ENCODE measurements at regions not wholly inside any gene's neighbourhood (a gene's known extent, or its start where the extent isn't known, plus 50 kb on each side); places are given as distances from the start of the nearest gene placed in this dataset.
"Not testable (repeated sequence)": the region's sequence is repeated elsewhere in the genome, so short reads cannot be mapped to it uniquely, and the experiment has no call there.

DNA sequence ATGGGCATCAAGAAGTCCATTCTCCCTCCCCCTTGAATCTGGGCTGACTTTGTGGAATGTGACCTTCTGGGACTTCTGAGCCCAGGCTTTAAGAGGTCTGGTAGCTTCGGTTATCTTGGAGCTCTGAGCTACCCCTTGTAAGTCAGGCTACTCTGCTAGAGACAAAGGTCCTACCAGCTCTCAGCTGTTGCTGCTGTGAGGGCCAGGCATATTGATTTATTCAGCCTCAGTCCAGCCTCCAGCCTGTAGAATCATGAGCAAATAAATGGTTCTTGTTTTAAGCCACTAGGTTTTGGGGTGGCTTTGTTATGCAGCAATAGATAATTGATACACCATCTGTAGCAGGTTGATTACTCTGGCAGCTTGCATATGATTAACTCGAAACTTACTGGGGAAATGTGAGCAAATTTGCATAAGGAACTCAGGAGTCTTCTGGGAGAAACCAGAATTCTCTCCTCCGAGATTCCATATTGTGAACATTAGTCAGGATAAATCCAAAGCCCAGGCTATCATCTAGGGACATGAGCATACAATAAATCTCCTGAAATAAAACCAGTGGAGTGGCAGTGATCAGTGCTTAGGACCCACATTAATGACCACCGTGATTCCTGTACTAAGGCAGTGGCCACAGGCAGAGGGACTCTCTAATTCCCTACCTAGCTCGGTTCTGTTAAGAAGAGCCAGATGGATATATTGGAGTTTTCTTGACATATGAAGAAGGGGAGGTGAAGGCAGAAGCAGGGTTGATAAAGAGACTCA, 336.1 kb downstream of the CDC5L start:
- no peak for FAIRE-seq

DNA sequence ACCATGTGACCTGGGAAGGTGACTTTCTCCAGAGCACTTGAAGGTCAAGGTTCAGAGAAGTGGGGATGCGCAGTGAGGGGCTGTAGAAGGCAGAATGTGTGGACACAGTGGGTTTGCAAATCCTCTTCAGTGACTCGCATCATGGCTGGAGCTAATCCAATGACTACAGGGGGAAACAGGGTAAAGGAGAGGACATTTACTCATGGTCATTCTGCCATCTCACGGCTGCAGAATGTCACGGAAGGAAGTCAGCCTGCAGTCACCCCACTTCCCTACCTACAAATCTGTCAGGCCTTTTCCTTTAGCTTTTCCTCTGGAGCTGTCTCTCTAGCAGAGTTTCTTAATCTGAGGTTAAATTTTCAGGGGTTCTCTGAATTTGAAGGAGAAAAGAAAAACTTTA, 337.6 kb downstream of the CDC5L start:
- FAIRE-seq = no peak

DNA sequence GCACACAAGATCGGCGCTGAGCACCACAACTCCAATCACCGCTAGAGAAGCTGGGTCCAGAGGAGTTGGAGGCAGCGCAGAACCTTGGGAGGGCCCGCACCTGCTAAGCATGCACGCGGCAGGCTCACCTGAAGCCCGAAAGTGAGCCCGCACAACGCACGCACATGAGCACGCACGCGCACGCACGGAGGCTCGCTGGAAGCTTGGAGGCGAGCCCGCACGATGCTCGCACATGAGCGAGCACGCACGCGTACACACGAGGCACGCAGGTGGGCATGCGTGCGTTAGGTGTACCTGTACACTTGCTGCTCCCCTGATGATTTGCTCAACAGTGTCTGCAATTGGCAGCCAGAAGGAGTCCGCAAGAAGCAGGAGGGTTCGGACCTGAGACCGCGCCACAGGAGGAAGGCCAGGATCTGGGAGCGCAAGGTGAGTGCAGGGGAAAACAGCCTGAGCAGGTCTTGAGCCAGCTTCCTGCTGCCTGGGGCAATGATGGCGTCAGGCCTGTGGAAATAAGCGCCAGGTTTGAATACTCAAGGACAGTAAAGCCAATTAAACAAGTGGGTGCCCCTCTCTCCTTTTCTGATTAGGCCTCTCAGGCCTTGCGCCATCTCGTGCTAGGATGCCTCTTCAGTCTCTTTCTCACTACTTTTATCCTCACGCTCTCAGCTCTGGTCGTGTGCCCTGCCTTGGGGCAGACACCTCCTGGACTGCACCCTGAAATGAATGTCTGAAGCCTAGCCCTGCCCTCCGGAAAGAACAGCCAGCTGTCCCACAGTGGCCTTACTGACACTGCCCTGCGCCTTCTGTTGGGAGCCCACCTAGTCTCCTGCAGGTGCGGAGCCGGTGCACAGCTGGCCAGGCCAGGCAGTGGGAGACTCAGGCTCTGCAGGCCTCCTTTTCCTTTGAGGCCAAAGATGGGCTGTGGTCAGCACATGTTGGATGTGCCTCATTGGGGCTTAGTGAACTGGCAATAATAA, 340.4 kb downstream of the CDC5L start:
- FAIRE-seq = no peak

DNA sequence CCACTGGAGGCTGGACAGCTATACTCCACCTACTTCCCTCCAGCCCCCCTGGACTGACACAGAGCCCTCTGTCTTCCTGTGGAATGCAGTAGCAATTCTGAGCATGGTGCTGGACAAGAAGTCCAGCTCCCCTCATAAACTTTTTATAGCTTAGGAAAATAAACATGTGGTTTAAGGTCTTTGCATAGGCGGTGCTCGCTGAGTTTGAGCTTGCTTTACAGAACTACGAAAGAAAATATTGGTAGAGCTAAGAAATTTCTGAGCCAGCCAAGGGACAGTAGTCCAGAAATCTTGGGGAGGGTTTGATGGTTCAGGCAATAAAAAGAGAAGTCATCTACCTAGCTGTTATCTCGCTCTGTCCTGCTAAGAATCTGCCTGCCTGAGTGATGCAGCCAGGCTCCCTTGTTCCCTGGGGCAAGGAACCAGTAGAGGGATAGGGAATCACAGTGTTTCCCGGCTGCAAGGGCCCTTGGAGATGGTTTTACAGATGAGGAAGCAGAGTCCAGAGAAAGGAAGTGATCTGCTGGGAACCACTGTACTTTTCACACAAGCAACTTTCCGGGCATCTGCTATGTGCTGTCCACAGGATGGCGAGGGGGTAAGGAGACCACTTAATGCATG, 343.4 kb downstream of the CDC5L start:
- no peak for FAIRE-seq

DNA sequence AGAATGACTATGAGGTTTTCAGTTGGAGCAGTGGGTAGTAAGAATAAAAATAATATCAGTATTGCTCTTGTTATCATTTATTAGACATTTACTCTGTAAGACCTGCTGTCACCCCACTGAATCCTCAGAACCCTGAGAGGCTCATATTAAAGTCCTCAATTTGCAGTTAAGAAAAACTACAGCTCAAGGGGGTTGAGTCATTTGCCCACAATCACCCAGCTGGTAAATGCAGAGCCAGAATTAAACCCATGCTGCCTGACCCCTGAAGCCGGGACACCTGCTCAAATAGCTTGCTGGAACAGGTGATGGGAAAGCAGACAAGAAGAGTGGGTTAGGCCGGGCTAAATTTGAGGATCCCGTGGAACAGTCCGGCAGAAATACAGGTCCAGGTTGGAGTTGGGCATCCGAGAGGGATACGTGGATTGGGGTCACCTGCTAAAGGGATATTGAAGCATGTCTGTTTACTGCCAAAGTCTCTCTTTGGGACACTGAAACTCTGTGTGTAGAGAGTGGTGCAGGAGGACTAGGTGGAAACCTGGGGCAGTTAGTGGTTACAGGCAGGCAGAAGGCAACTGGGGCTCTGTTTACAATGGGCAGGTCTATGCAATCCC, 344.1 kb downstream of the CDC5L start:
- no peak for FAIRE-seq

DNA sequence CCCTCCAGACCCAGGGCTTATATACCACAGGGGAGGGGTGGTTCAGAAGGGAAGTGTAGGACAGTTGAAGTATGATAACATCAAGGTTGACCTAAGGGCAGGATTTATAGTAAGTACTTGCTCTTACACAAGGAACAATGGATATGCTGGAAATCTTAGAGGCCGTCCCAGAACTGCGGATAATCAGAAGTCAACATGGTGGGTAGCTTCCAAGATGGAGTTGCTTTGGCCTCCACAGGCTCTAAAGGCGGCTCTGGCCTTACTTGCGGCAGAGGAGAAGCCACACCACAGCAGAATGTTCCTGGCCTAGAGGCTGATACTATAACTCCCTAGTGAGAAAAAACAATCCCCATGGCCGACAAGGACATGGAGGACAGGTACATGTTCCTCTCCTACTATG, 344.7 kb downstream of the CDC5L start:
- no peak for FAIRE-seq

DNA sequence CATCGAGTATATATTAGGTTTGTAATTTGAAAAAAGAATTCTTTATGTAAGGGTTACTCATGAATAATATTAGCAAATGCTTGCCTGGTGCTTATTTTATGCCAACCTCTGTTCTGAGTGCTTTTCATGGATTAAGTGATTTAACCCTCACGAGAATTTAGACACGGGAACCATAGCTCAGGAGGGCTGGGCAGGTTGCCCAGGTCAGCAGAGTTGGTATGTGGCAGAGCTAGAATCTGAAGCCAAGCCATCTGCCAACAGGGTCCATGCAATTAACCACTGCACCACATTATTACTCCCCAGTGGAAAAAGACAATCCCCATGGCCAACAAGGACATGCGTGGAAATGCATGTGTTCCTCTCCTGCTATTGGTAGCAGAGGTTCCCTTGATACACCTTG, 345.6 kb downstream of the CDC5L start:
- FAIRE-seq = no peak

DNA sequence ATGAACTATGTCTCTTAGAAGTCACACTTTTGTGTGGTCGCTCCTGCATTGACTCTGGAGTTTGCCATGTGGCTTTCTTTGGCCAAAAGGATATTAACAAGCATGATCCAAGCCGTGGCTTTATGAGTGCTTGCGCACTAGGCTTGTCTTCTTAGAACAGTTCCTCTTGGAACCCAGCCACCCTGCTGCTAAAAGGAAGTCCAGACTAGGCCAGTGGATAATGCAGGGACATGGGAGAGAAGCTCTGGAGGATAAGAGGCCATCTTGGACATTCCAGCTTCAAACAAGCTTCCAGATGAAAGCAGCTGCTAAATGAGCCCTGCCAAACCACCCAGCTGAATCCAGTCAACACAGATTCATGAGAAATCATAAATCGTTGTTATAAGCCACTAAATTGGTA, 346.4 kb downstream of the CDC5L start:
- no peak for FAIRE-seq

DNA sequence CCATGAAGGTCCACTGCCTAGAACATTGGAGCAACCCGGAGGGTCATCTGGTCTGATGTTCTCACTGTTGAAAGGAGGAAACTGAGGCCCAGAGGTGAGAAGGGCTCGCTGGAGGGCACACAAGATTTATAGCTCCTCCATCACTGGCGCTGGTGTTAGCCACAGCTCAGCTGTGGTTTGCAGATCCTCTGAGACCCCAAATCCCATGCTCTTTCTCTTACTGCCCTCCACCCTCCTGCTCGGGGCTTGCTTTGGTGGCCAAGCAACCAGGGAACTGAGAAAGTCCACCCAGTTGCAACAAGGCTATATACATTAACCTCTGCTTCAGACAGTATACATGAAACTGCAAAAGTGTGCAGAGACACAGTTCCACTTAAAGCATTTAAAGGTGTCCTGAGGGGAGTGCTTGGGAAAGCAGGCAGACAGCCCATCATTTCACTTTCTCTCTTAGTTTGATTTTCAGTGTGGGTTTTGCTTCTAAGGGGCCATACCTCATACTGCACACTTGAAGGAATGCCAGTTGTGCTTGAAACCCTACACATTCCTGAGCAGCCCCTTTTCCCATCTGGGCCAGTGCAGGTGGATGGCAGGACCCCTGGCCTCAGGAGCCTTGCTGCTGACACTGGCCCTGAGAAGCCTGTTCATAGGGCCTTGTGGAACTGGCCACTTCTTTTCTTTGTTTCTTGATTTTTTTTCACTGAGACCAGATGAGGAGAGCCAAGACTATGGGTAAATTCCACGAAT, 347.6 kb downstream of the CDC5L start:
- no peak for FAIRE-seq

DNA sequence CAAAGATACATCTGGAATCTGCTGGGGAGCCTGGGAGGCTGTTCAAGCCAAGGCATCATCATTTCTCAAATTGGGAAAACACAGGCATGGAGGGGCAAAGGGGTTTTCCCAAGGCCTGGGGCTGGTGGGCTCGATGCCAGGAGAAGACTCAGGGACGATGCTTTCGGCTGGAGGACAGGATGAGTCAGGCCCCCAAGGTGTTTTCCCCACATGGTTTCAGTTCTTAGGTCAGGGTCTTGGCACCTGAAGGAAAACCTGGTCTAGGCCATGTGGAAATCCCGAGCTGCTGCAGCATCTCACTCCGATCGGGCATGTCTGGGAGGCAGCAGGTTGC, 348.1 kb downstream of the CDC5L start:
- no peak for FAIRE-seq

DNA sequence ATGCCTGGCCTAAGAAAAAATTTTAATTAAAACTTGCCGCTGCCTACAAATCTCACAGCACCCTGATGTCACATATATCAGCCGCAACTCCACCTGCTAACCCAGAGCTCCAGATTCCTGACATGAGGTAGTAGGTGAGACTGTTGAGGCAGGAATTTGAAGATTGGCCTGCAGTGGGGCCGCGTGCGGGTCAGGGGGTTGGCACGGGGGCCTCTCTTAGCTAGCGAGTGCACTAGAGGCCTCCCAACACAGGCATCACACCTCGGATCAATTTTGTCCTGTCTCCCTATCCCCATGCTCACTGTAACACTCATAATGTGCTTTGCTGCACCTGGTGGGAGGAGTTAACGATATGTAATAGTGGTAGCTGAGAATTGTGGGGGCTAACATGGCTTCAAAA, 349.8 kb downstream of the CDC5L start:
- FAIRE-seq = no peak

DNA sequence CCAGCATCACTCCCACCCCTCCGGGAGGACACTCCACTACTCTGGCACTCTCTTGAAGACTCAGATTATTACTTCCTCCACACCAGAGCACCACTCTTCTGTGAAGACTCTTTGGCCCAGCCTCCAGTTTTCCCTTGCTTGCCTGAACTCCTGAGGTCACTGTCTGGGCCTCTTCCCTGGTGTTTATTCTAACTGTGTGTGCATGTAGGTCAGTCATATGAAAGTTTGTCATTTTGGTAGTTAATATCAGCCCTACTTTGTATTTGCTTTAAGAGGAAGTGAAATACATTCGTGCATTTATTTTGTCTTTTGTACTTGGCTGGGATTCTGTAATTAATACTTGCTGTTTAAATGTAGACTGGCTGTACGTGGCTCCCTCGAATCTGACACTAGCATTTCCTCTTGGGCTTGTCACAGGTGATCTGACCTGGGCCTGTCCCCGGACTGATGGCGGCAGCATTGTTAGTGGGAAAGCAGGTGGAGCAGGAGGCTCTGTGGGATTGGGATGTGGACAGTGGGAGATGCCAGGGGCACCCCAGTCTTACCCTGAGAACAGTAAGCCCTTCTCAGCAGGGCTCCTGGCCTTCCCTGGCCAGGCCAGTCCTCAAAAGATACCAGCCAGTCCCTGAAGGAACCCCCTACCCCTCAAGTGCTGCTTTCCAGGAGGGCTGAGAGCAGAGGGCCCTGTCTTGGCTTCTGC, 350.5 kb downstream of the CDC5L start:
- FAIRE-seq = no peak

DNA sequence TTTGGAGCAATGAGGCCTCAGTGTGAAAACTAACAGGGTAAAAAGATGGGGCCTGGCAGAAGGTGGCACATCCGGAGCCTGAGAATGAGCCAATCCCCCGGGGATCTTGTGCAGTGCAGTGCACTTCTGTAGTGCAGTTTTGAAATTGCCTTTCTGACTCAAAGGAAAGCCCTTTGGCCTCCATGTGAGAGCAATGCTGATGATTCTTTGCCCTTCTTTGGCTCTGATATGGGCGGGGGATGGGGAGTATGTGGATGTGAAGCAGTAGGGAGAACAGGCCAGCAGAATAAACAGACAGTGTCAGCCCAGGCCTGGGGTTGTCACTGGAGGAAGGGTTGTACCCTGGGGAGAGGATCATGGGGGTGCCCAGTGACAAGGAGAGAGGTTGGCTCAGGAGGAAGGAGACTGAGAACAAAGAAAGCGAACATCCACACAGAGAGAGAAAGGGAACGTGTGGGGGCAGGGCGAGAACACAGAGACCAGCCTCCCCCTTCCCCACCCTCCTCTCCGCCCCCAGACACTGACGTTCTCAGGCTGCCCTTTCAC, 351.2 kb downstream of the CDC5L start:
- no peak for FAIRE-seq

DNA sequence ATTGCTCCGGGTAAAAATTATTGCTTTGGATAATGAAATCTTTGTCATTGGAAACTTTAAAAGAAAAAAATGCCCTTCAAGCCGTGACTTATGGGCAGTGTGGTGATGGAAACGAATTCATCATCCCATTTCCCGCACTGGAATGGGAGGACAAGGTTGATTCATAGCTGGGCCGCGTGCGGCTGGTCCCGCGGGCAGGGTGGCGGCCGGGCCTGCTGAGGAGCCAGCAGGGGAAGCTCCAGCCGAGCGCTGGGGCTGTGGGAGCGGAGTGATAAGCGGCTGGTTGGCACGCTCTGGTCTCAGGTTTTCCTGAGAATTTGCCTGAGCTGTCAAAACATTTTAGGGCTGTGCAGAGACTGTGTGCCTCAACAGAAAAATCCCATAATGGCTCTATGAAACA, 351.7 kb downstream of the CDC5L start:
- no peak for FAIRE-seq

DNA sequence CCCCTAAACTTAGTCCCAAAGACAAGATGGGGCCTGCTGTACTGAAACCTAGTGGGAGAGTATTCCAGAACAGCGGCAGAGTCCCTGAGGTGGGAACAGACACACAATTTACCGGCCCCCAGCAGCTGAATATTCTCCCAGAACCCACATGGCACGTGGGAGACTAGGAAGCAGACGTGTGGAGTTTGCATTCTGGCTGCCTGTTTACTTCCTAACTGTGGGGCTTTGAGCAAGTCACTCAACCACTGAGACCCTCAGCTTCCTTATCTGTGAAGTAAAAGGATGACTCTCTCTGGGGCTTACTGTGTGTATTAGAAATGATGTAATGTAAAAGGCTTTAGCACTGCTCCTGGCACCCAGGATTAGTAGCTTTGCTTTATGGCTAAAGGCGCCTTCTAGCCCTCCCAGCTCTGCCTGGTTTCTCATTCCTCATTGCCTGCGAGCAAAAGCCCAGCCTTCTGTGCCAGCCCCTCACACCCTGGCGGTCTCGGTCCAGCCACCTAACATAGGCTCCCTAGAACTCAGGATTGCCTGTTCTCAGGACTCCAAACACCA, 353.1 kb downstream of the CDC5L start:
- FAIRE-seq = no peak

DNA sequence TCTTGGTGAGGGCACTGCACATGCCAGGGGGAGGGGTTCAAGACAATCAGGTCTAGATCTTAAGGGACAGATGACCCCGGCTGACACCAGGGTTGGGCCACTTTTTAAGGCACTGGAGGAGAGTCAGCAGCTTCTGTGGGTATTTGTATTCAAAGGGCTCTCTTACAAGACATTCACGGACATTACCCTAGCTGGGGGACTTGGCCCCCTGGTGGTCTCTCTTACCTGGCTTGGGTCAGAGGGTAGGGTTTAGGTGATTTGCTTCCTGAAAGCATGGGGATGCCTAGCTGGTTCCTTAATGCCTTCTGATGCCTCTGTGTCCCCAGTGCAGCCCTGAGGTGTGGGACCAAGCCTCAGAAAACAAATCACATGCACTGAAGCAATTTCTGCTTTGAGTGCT, 354.7 kb downstream of the CDC5L start:
- no peak for FAIRE-seq

DNA sequence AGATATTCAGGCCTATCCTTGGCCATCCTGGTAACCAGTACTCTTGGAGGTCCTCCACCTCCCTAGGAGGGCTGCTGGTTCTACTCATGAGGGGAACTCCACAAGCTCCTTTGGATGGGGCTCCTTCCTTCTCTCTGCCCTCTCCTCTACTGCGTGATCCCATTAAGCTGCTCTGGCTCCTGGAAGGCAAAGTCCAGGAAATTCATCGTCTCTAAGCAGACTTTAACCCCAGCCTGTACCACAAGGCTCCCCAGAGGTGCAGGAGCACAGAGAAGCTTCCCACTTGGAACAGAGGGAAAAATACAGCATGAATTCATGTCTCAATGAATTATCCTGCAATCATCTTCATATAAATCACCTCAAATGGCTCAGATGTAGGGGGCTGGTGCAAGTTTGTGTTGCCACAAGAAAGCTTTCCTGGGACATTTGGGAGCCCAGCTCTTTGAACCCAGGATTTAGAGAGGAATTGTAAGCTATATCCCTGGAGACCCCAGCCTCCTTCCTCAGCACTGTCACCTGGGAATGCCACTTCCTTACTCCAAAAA, 355.4 kb downstream of the CDC5L start:
- FAIRE-seq = no peak

DNA sequence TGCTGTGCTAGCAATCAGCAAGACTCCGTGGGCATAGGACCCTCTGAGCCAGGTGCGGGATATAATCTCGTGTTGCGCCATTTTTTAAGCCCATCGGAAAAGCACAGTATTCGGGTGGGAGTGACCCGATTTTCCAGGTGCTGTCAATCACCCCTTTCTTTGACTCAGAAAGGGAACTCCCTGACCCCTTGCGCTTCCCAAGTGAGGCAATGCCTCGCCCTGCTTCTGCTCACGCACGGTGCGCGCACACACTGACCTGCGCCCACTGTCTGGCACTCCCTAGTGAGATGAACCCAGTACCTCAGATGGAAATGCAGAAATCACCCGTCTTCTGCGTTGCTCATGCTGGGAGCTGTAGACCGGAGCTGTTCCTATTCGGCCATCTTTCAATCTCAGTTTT, 372.6 kb downstream of the CDC5L start:
- FAIRE-seq = not testable (repeated sequence)

DNA sequence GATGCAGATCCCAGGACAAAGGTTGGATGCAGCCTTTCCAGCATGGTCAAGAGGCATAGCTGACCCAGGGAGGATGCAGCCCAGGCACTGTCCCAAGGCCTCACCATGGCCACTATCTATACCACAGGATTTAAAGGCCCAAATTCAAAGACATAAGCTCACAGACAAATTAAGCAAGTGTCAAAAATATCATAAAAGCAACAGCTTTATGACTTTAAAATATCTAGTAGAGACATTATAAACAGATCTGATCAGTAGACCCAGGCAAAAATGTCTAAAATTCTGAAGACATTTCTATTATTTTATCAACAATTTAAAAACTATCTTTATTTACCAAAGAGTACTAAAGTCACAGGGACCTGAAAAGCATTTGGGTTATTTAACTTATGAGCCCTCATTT, 373.5 kb downstream of the CDC5L start:
- FAIRE-seq = no peak

DNA sequence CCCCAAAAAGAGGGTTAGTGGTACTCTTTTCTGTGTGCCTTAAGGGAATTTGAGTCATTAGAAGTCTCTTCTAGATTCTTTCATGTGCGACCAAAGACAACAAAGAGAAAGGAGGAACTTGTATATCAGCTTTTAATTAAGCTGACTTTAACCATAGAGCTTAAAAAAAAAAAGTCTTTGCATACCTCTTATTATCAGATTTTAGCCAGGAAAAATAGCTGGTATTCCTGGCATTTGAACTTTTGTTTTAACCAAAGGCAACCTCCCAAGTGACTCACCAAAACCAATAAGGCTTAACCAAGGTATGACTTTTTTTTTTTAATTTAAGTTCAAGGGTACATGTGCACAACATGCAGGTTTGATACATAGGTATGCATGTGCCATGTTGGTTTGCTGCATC, 375.0 kb downstream of the CDC5L start:
- no peak for FAIRE-seq

All from islet of Langerhans (tissue), 1 donor.